CD4-positive, alpha-beta T cell treated with Interleukin-4 for 4 hours (primary cell): ENCODE measurements at regions not wholly inside any gene's neighbourhood (a gene's known extent, or its start where the extent isn't known, plus 50 kb on each side); places are given as distances from the start of the nearest gene placed in this dataset.
"Not testable (repeated sequence)": the region's sequence is repeated elsewhere in the genome, so short reads cannot be mapped to it uniquely, and the experiment has no call there.

Experiments used
- DNase-seq: peaks from one replicate; pipeline ENCODE4 v3.0.0-alpha.2; 2020

GRCh38 chr1:55886856-55887712 is 671.9 kb upstream of the USP24 start:
- no peak for DNase-seq

- no peak for DNase-seq
Measured at GRCh38 chr1:55885619-55886018, 670.5 kb upstream of the USP24 start.

GRCh38 chr1:55882931-55883330 is 667.8 kb upstream of the USP24 start:
- DNase-seq: no peak

- DNase-seq: no peak
Measured at GRCh38 chr1:55879346-55879745, 664.2 kb upstream of the USP24 start.

GRCh38 chr1:55877437-55878232 is 662.5 kb upstream of the USP24 start:
- no peak for DNase-seq

- DNase-seq: no peak
Measured at GRCh38 chr1:55876276-55877060, 661.3 kb upstream of the USP24 start.

GRCh38 chr1:55870106-55870505 is 654.9 kb upstream of the USP24 start:
- no peak for DNase-seq

- no peak for DNase-seq
Measured at GRCh38 chr1:55869065-55869464, 653.9 kb upstream of the USP24 start.

- DNase-seq: no peak
Measured at GRCh38 chr1:55868026-55868425, 652.9 kb upstream of the USP24 start.

GRCh38 chr1:55867304-55867843 is 652.2 kb upstream of the USP24 start:
- no peak for DNase-seq

GRCh38 chr1:55865778-55866177 is 650.6 kb upstream of the USP24 start:
- DNase-seq: not testable (repeated sequence)

GRCh38 chr1:55864251-55864650 is 649.1 kb upstream of the USP24 start:
- DNase-seq: no peak

GRCh38 chr1:55861676-55862340 is 646.6 kb upstream of the USP24 start:
- DNase-seq: no peak

- no peak for DNase-seq
Measured at GRCh38 chr1:55860798-55861519, 645.8 kb upstream of the USP24 start.

GRCh38 chr1:55860326-55860725 is 645.2 kb upstream of the USP24 start:
- no peak for DNase-seq

- DNase-seq: no peak
Measured at GRCh38 chr1:55854911-55855310, 639.7 kb upstream of the USP24 start.

- DNase-seq: no peak
Measured at GRCh38 chr1:55848906-55849305, 633.7 kb upstream of the USP24 start.

GRCh38 chr1:55846051-55846450 is 630.9 kb upstream of the USP24 start:
- DNase-seq: no peak

- DNase-seq: no peak
Measured at GRCh38 chr1:55844322-55844721, 629.2 kb upstream of the USP24 start.

- DNase-seq: no peak
Measured at GRCh38 chr1:55839626-55840025, 624.5 kb upstream of the USP24 start.

- DNase-seq: no peak
Measured at GRCh38 chr1:55839221-55839620, 624.1 kb upstream of the USP24 start.

- no peak for DNase-seq
Measured at GRCh38 chr1:55836086-55836485, 620.9 kb upstream of the USP24 start.
